ENCODE measurements at regions not wholly inside any gene's neighbourhood (a gene's known extent, or its start where the extent isn't known, plus 50 kb on each side); places are given as distances from the start of the nearest gene placed in this dataset.

DNA sequence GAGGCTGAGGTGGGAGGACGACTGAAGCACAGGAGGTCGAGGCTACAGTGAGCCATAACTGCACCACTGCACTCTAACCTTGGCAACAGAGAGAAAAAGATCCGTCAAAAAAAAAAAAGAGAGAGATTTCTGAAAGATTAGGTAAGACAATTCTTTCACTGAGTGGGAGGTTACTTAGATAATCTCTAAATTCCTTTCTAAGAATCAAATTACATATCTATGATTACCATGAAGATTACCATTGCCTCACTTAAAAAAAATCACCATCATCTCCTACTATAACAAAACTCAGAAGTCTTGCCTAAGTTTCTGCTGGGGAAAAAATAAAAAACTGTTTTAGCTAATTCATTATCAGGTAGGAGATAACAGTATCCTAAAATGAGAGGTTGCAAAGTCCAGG, 366.7 kb downstream of the DUSP6 start:
- H3K9me3 Mint-ChIP-seq: peaks cover 0 to 1% (median 0%) of the 10 kb centered on the region in 7 donors
- intact Hi-C loops (cut with micrococcal nuclease): no loop called here
- H3K27me3 Mint-ChIP-seq (ENCODE audit: low read depth in 3 of 3): peaks cover 0 to 3% (median 3%) of the 10 kb centered on the region in 3 donors
- no peaks in the 10 kb centered on the region for H3K36me3 ChIP-seq (replicated peaks in 1 of 2; ENCODE audit: control insufficient read depth in 1 of 2, insufficient read depth in 2 of 2, low read length in 2 of 2)
- TF ChIP-seq CTCF (IDR thresholded peaks at IDR 0.05): no peak
- H3K27ac Mint-ChIP-seq: no peak overlapping the region
- no peak for DNase-seq
- H3K4me1 ChIP-seq (ENCODE audit: control insufficient read depth in 1 of 2, insufficient read depth in 2 of 2, low read length in 2 of 2): no peaks in the 10 kb centered on the region
- H3K4me3 ChIP-seq (replicated peaks in 1 of 3; ENCODE audit: low read depth in 2 of 3, low read length in 3 of 3): no peak overlapping the region
- H3K9me3 ChIP-seq (replicated peaks in 1 of 2; ENCODE audit: control insufficient read depth in 1 of 2, insufficient read depth in 1 of 2, low read length in 2 of 2): no peaks in the 10 kb centered on the region
- H3K4me2 ChIP-seq (replicated peaks; ENCODE audit: extremely low read depth, low read length, poor library complexity, severe bottlenecking): no peak overlapping the region
- H4K20me1 ChIP-seq (ENCODE audit: insufficient read depth, low read length): no peaks in the 10 kb centered on the region
- 70% methylated on average over 2 of the region's 3 CpGs for WGBS (ENCODE audit: insufficient coverage)
- H3K4me3 Mint-ChIP-seq: no peak overlapping the region
- H3K4me1 Mint-ChIP-seq: no peaks in the 10 kb centered on the region
- H3K36me3 Mint-ChIP-seq: no peaks in the 10 kb centered on the region
- no peaks in the 10 kb centered on the region for H3K27me3 ChIP-seq (ENCODE audit: control insufficient read depth in 2 of 2, insufficient read depth in 2 of 2, low read length in 2 of 2)
- H3K9ac ChIP-seq (ENCODE audit: insufficient read depth, low read length, poor library complexity, severe bottlenecking): no peak overlapping the region
- H3K79me2 ChIP-seq (ENCODE audit: insufficient read depth, low read length): no peaks in the 10 kb centered on the region
- H2AFZ ChIP-seq (ENCODE audit: insufficient read depth, low read depth, low read length, poor library complexity, severe bottlenecking): no peak overlapping the region
- H3K27ac ChIP-seq (ENCODE audit: low read depth in 1 of 2, low read length in 2 of 2): no peak overlapping the region

- no peaks in the 10 kb centered on the region for H3K36me3 Mint-ChIP-seq
- Histone ChIP-seq H4K20me1 (ENCODE audit: insufficient read depth, low read length) (no peaks in the 10 kb centered on the region), H3K79me2 (ENCODE audit: insufficient read depth, low read length) (no peaks in the 10 kb centered on the region), H3K27me3 (ENCODE audit: control insufficient read depth in 2 of 2, insufficient read depth in 2 of 2, low read length in 2 of 2) (no peaks in the 10 kb centered on the region), H3K9ac (ENCODE audit: insufficient read depth, low read length, poor library complexity, severe bottlenecking) (no peak overlapping the region), H2AFZ (ENCODE audit: insufficient read depth, low read depth, low read length, poor library complexity, severe bottlenecking) (no peak overlapping the region), H3K27ac (ENCODE audit: low read depth in 1 of 2, low read length in 2 of 2) (no peak overlapping the region), H3K4me2 (replicated peaks; ENCODE audit: extremely low read depth, low read length, poor library complexity, severe bottlenecking) (no peak overlapping the region), H3K4me1 (ENCODE audit: control insufficient read depth in 1 of 2, insufficient read depth in 2 of 2, low read length in 2 of 2) (no peaks in the 10 kb centered on the region), H3K9me3 (replicated peaks in 1 of 2; ENCODE audit: control insufficient read depth in 1 of 2, insufficient read depth in 1 of 2, low read length in 2 of 2) (no peaks in the 10 kb centered on the region), H3K36me3 (replicated peaks in 1 of 2; ENCODE audit: control insufficient read depth in 1 of 2, insufficient read depth in 2 of 2, low read length in 2 of 2) (no peaks in the 10 kb centered on the region), H3K4me3 (replicated peaks in 1 of 3; ENCODE audit: low read depth in 2 of 3, low read length in 3 of 3) (no peak overlapping the region)
- H3K27me3 Mint-ChIP-seq (ENCODE audit: low read depth in 3 of 3): peaks cover 0 to 3% (median 3%) of the 10 kb centered on the region in 3 donors
- WGBS (ENCODE audit: insufficient coverage): 100% methylated on average over 1 of the region's 3 CpGs
- intact Hi-C loops (cut with micrococcal nuclease): no loop called here
- no peak for DNase-seq
- H3K27ac Mint-ChIP-seq: no peak overlapping the region
- H3K4me1 Mint-ChIP-seq: no peaks in the 10 kb centered on the region
- no peak overlapping the region for H3K4me3 Mint-ChIP-seq
- no peak for TF ChIP-seq CTCF (IDR thresholded peaks at IDR 0.05)
- peaks cover 0 to 1% (median 0%) of the 10 kb centered on the region in 7 donors for H3K9me3 Mint-ChIP-seq
Observed at GRCh38 chr12:88985011-88985410, 367.3 kb downstream of the DUSP6 start.

Data from CD14-positive monocyte (primary cell).